Osteocyte (in vitro differentiated cells): ENCODE measurements at regions not wholly inside any gene's neighbourhood (a gene's known extent, or its start where the extent isn't known, plus 50 kb on each side); places are given as distances from the start of the nearest gene placed in this dataset.

Experiments
- DNase-seq: peaks from one replicate; pipeline ENCODE4 v3.0.0; 2021; ENCODE audit warnings: mixed read lengths; ENCODE audit not compliant: unreplicated experiment; ENCODE audit errors: extremely low spot score
- H3K27ac Mint-ChIP-seq: one replicate; pipeline ENCODE4 v1.8.0; 2021; ENCODE audit warnings: mild to moderate bottlenecking, mixed read lengths; ENCODE audit not compliant: unreplicated experiment
- H3K27me3 Mint-ChIP-seq: one replicate; pipeline ENCODE4 v1.8.0; 2021; ENCODE audit warnings: mixed read lengths; ENCODE audit not compliant: unreplicated experiment
- H3K36me3 Mint-ChIP-seq: one replicate; pipeline ENCODE4 v1.8.0; 2021; ENCODE audit warnings: mixed read lengths; ENCODE audit not compliant: unreplicated experiment
- H3K4me1 Mint-ChIP-seq: one replicate; pipeline ENCODE4 v1.8.0; 2021; ENCODE audit warnings: mixed read lengths; ENCODE audit not compliant: unreplicated experiment
- H3K4me3 Mint-ChIP-seq: one replicate; pipeline ENCODE4 v1.8.0; 2021; ENCODE audit warnings: mild to moderate bottlenecking, moderate library complexity, mixed read lengths; ENCODE audit not compliant: unreplicated experiment
- H3K9me3 Mint-ChIP-seq: one replicate; pipeline ENCODE4 v1.8.0; 2021; ENCODE audit warnings: mixed read lengths; ENCODE audit not compliant: unreplicated experiment
- TF ChIP-seq, protein P1 (sequence below): fragments of 200-600 bp; sonication (generic); IDR thresholded peaks from 2 replicates; pipeline ENCODE4 v1.5.0; 2021; ENCODE audit warnings: antibody characterized with exemption, mild to moderate bottlenecking, moderate library complexity

- H3K36me3 Mint-ChIP-seq: no peaks in the 10 kb centered on the region
- no peaks in the 10 kb centered on the region for H3K4me1 Mint-ChIP-seq
- H3K27ac Mint-ChIP-seq: no peak overlapping the region
These were observed 501.8 kb upstream of the TMPO start for GRCh38 chr12:98013560-98013959.

DNA sequence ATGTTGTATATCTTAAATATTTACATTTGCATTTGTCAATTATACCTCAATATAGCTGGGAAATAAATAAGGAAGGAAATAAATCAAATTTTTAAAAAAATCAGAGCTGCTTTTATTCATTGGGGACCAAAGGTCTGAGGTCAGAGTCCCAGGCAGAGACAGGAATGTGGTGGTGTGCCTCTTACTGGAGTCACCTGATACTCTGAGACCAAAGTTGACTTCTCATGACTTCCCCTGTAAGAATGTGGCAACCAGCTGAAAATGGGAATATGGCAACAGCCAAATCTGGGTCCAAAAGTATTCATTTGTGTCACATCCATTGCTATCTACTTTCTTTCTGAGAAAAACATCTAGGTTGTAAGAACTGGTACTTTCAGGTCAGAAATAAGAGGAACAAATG is 496.6 kb upstream of the TMPO start:
- H3K9me3 Mint-ChIP-seq: peaks cover 3% of the 10 kb centered on the region
- H3K27me3 Mint-ChIP-seq: no peaks in the 10 kb centered on the region
- no peaks in the 10 kb centered on the region for H3K36me3 Mint-ChIP-seq
- H3K4me1 Mint-ChIP-seq: no peaks in the 10 kb centered on the region
- DNase-seq: no peak
- no peak overlapping the region for H3K4me3 Mint-ChIP-seq
- no peak overlapping the region for H3K27ac Mint-ChIP-seq
- TF ChIP-seq, protein P1, sequence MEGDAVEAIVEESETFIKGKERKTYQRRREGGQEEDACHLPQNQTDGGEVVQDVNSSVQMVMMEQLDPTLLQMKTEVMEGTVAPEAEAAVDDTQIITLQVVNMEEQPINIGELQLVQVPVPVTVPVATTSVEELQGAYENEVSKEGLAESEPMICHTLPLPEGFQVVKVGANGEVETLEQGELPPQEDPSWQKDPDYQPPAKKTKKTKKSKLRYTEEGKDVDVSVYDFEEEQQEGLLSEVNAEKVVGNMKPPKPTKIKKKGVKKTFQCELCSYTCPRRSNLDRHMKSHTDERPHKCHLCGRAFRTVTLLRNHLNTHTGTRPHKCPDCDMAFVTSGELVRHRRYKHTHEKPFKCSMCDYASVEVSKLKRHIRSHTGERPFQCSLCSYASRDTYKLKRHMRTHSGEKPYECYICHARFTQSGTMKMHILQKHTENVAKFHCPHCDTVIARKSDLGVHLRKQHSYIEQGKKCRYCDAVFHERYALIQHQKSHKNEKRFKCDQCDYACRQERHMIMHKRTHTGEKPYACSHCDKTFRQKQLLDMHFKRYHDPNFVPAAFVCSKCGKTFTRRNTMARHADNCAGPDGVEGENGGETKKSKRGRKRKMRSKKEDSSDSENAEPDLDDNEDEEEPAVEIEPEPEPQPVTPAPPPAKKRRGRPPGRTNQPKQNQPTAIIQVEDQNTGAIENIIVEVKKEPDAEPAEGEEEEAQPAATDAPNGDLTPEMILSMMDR: no peak

More at GRCh38 chr12:98013560-98013959, 501.8 kb upstream of the TMPO start:
- Mint-ChIP-seq H3K9me3 (no peaks in the 10 kb centered on the region), H3K4me3 (no peak overlapping the region), H3K27me3 (no peaks in the 10 kb centered on the region)
- DNase-seq: no peak
- TF ChIP-seq, protein P1: no peak

GRCh38 chr12:98020376-98020775 is 495.0 kb upstream of the TMPO start:
- H3K27me3 Mint-ChIP-seq: no peaks in the 10 kb centered on the region
- H3K9me3 Mint-ChIP-seq: peaks cover 3% of the 10 kb centered on the region
- no peak overlapping the region for H3K27ac Mint-ChIP-seq
- no peaks in the 10 kb centered on the region for H3K36me3 Mint-ChIP-seq
- H3K4me3 Mint-ChIP-seq: no peak overlapping the region
- DNase-seq: no peak
- TF ChIP-seq, protein P1: no peak
- H3K4me1 Mint-ChIP-seq: no peaks in the 10 kb centered on the region

DNA sequence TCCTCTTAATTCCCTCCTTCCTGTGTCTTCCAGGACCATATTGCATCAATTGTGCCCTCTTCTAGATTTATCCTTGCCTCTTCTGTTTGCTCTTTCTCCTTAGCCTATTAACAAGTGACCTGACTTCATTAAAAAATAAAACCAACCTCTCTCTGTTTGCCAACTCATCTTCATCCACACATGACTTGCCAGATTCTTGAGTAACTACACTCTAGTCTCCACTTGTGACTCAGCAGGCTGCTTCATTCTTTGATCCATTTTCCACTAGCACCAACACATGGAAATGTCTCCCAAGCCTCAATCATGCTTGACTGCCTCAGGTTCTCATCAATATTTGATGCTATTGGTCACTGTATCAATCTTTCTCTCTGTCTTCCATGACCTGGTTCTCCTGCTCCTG is 492.4 kb upstream of the TMPO start:
- TF ChIP-seq, protein P1: no peak
- Mint-ChIP-seq H3K27ac (no peak overlapping the region), H3K36me3 (no peaks in the 10 kb centered on the region), H3K4me3 (no peak overlapping the region), H3K9me3 (peaks cover 3% of the 10 kb centered on the region), H3K4me1 (no peaks in the 10 kb centered on the region), H3K27me3 (no peaks in the 10 kb centered on the region)
- DNase-seq: no peak

GRCh38 chr12:98037401-98038140 is 477.8 kb upstream of the TMPO start:
- Mint-ChIP-seq H3K36me3 (no peaks in the 10 kb centered on the region), H3K9me3 (peaks cover 12% of the 10 kb centered on the region), H3K4me1 (no peaks in the 10 kb centered on the region), H3K27ac (no peak overlapping the region), H3K27me3 (no peaks in the 10 kb centered on the region), H3K4me3 (no peak overlapping the region)
- no peak for DNase-seq
- TF ChIP-seq, protein P1: no peak
